Endothelial cell of hepatic sinusoid (primary cell): ENCODE measurements at regions not wholly inside any gene's neighbourhood (a gene's known extent, or its start where the extent isn't known, plus 50 kb on each side); places are given as distances from the start of the nearest gene placed in this dataset.

ENCODE experiments used
- in situ Hi-C: cut with HindIII; loops from 2 replicates; pipeline ENCODE4 v1.10.0; 2017; ENCODE audit warnings: low sequenced_read_pairs

DNA sequence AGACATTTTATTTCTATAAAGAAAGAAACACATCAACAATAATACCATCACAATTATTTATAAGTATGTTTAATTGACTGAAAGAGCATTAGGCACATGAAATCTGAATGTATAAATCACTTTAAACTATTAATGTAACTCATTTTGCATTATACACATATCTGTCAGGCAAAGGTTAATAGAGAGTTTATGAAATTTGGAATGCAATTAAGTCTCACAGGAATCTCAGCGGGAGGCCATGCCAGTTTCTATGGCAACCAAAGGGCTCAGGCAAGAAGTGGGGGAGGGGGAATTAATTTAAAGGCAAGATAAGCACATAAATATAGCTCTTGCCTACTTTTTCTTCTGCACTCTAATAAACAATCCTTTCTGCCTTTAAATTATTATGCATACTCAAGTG lies 152.6 kb downstream of the SLC16A9 start:
- in situ Hi-C loops, result no loop called here

DNA sequence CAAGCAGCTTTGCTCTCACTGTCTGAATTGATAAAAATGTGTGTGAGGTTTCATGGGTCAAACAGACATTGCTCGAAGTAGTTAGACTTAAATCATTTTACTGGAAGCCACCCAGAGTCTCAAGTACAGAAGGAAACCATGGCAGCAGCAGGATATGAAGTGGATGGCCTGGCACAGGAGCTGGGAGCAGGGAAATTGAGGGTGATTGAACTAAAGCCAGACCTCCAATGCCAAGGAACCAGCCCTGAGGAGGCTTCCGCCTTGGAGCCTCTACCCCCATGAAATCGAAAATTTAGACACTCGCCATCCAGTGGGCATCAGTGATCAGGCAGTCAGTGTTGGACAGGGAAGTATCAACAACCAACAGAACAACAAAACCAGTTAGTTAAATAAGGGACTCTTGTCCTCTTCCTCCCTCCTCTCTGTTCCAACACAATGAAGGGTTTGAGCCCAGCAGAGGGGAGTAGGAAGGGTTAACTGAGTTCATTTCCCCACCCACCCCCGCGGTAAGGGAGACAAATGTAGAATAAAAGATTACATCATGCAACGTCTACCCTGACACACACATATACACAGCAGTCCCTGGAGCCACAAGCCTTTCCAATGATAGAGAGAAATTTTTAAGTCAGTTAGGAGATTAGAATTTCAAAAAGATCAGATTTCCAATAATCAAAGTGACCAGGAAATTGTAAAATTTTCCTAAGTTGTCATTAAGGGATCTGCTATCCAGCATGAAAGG lies 156.3 kb downstream of the SLC16A9 start:
- in situ Hi-C loops, result no loop called here

DNA sequence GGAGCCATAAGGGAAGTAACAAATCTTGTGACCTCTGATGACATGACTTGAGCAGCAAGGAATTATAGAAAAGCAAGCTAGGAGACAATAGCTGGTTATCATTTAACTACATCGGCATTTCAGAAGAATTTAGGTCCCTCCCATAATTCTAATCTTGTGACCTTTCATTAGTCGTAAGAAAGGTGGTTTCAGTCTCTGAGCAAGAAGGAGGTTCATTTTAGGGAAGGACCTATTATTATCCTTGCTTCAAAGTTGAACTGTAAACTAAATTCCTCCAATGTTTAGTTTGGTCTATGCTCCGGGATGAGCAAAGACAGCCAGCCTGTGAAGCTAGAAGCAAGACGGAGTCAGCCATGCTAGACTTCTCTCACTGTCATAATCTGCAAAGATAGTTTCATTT lies 159.6 kb downstream of the SLC16A9 start:
- in situ Hi-C loops, result no loop called here

DNA sequence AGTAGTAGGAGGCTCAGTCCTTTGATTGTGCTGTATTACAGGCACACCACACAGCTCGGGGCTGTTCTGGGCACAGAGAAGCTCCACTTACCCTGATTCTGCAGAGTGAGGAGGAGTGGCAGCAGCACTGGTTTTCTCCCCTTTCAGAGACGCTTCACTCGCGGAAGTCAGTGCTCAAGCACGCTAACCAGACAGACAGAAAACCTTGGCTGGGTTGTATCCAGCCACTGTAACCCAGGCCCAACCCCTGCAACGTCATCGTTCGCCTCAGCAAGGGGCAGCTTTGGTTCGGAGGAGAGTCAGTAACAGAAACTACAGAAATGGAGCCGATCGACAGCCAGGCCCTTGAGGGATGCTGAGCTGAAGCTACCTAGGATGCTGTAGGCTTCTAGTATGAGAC lies 171.0 kb downstream of the SLC16A9 start:
- in situ Hi-C loops, result no loop called here

DNA sequence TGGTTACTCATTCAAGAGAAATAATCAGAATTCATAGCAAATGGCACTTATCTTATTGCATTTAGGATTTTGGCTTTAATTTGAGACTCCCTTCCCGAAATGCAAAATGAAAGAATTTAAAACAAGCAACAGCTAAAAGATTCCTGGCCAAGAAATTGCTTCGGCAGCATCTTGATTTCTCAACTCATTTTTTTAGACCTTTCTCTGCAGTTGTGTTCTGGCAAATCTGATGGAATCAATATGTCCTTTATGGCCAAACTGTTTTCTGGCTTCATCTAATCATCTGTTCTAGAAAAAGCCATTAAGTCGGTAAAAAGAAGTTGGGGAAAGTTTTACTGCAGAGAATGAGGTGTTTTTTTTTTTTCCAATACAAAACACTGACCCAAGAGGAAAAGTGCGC lies 172.1 kb downstream of the SLC16A9 start:
- in situ Hi-C loops, result no loop called here

DNA sequence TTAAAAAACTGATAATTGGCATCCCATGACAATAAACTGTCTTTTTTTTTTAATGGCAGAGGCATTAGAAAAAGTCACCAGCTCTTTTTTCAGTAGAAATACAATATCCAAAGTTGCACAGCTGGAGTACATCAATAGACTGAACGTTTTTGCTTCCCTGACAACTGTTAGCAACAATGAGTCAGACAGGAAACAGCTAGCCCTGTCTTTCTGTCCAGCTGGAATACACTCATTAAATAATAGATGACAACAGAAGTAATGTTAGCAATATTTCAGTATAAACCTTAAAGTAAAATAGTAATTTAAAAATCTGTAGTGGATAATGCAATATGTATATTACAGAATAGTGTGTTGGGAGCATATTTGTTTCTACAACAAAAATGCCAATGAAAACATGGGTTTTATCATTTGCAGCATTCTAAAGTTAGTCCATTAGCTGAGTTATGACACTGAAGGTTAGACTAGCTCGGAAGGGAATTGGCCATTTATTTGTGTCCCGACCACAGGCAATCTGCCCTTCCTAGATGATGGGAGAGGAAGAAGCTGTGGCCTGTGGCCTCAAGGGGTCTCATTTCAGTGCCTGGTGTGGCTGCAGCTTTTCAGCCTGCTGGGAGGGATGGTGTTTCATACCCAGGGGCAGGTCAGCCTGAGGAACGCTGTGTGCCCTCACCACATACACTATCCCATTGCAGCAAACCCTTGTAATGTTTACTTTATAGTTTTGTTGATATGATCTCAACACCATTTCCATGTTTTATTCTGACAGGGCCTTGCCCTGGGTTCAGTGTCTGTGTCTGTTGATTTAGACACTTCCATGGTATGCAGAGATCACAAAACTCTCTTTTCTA lies 173.3 kb downstream of the SLC16A9 start:
- in situ Hi-C loops, result no loop called here

DNA sequence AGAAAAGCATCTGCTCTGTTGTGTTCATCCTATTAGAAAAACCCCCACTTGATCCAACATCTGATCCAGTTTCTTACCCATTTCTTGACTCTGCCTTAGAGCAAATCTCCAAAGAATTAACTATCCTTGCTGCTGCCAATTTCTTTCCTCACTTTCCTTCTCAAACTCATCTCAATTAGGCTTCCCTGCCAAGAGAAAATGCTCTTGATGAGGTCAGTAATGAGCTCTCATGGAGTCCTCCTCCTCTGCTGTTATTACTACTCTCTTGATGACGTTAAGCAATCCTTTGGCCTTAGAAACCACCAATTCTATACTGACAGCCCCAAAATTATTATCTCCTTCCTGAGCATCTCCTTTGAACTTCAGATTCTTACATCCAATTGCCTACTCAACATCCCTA lies 162.0 kb upstream of the FAM13C start:
- in situ Hi-C loops, result no loop called here

DNA sequence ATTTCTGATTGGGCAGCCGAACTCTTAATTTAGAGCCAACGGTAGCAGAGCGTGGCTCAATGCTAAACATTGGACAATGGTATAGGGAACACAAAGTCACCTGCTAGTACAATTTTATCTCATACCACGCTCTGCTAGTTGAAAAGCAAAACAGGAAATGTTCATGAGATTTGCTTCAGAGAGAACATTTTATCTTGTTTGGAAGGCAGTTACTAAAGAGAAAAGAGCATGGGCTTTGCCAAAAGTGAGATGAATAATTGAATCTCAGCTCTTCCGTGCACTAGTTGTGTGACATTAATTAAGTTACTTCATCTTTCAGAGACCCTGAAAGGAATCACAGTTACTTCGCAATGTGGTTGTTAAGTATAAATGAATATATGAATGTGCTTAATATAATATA lies 161.5 kb upstream of the FAM13C start:
- in situ Hi-C loops, result no loop called here

DNA sequence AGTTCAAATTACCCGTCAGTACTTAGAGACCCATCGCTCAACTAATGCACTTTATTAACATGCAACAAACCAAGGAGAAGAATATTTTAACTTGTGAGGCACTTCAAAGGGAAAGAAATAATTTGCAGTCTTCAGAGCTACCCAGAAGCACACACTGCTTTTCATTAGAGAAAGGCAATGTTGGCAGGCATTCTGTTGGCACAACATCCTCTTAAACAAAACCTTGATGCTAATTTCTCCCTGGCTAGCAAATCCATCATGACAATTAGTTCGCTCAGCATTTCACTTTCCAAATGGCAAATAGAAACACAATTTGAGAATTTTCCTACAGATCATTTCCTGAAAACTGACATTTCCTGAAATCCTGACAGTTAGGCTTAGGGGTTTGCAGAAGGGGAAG lies 155.6 kb upstream of the FAM13C start:
- in situ Hi-C loops, result no loop called here

DNA sequence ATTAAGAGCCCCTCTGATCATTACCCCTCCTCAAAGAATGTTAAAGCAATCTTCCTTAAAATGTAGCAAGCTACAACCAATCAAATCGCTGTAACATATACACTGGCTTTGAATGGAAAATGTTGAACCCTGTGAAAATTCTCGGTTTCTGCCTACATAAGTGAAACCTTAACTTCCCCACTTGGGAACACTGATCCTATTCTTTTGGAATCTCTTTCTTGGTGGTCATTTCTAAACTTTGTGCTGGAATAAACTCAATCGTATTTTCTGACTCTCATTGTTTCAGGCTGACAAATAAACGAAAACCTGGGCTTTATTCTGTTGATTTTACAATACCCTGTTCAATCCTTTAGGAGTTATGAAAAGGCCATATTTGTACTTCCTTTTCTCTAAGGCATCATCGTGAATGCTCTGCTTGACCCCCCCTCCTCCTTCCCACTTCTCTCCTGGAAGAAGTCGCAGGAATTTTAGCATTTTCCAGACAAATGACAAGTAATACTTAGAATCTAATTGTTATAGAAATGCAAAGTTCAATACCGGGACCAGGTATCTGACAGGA lies 155.1 kb upstream of the FAM13C start:
- in situ Hi-C loops, result no loop called here

DNA sequence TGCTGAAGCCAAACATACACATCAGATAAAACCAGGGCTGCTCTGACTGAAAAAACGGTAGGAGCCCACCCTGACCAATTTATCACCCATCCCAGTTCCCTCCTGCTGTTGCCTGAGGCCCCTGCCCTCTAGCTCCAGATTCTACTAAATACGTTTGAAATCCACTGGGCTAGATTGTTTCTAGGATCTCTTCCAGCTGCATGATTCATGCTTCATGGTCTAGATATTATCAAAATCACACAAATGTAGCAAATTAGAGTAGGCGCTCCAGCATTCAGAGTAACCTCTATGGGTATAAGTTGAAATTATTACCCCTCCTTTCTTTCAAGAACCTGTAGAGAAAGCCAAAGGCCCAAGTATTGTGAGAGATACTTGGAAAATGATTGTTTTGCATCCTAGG lies 151.2 kb upstream of the FAM13C start:
- in situ Hi-C loops, result no loop called here

DNA sequence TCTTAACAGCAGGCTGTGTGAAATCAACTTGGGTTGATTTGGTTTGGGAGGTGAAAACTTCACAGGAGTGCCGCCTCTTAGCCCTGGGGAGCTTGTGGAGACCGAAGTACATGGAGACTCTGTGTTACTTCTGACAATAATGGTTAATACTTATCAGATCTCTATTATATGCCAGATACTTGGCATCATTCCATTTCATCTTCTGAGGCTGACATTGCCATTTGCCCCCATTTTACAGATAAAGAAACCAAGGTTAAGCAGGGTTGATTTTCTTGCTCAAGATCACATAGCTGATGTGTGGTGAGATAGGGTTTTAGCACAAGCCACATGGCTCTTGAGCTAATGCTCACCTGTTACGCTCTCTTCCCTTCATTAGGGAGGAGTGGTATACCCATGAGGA lies 150.6 kb upstream of the FAM13C start:
- in situ Hi-C loops, result no loop called here

DNA sequence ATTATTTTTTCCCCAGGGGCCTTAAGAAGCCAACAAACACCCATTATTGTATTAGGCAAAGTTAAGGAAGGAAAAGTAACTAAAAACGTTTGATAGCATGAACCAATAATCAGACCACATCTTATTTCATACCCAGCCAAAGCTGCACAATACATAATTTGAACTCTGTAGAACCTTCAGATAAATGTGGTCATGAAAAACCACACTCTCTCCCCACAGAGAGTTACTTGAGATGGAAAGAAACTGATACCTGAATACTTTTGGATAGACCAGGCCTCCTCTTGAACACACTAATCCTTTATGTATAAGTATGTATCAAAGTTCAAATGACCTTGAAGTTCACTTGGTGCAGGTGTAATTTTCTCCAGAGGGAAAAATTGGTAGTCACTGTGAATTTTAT lies 146.6 kb upstream of the FAM13C start:
- in situ Hi-C loops, result no loop called here

DNA sequence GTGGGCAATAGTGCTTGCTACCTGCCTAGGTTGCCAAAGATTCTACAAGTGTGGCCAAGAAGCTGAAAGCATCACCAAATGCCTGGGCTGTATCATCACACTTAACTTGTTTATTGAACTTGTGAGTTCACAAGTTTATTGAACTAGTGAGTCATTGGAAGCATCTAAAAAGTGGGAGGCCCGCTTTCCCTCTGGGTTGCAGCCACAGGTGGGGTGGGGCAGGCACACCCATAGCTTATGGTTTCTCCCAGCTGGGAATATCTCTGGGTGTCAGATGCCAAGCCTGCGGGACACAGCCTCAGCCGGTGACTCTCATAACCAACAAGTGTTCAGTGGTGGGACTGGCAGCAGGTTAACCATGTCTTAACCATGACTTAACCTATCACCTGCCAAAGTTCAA lies 145.9 kb upstream of the FAM13C start:
- in situ Hi-C loops, result no loop called here

DNA sequence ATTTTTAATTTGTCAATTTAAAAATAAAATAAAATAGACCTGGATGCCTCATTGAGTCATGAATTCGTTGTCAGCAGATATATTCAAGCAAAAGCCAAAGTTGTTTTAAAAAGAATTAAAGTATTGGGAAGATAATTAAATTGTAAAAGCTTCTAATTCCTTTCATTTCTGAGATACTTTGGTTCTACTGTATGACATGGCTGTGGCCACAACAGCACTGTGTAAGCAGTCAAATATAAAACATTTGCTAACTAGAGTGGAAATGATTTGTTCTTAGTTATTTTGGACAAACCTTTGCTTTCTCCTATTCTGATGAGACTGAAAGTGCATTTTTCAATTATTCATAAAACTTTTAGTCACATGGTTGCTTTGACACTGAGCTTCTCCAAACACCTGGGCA lies 143.6 kb upstream of the FAM13C start:
- in situ Hi-C loops, result no loop called here

DNA sequence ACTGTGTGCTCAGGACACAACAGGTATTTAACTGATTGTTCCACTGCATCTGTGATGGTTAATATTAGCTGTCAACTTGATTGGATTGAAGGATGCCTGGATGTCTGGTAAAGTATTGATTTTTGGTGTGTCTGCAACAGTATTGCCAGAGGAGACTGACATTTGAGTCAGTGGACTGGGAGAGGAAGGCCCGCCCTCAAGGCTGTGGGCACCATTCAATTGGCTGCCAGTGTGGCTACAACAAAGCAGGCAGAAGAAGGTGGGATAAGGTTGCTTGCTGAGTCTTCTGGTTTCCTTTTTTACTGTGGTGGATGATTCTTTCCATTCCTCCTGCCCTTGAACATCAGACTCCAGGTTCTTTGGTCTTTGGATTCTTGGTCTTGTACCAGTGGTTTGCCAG lies 137.1 kb upstream of the FAM13C start:
- in situ Hi-C loops, result no loop called here

DNA sequence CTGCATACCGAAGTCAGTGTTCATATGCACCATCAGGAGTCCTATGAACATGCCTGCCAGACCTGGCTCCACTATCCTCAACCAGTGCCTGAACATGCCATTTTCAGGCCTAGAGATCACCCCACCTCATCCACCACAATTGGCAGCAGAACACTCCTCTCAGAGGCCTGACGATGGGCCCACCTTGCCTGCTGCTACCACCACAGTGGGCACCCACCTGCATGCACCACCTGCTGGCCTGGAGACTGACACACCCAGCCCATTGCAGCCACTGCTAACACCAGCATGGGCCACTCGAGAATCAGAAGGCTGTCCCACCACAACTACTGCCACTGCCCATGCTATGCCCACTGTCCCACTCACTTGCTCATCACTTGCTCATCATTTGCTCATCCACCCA lies 130.7 kb upstream of the FAM13C start:
- in situ Hi-C loops, result no loop called here

DNA sequence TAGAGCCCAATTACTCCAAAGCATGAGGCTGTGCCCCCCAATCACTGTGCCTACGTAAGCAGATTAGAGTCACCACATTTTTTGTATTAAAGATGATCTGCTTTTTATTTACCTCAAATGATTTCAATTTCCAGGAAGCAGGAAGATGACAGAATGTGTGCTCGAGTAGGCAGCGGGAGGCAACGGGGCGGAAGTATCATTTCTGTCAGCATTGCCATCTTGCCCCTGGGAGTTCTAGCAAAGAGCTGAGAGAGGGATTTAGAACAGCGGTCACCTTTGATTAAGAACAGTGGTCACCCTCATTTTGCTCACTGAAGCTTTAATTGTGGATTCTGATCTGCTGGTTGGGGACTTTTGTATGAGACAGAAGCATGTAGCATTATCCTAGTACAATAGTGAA lies 117.1 kb upstream of the FAM13C start:
- in situ Hi-C loops, result loop anchor here (5.0 kb wide), 1 partner anchor 57 kb away; no protein-coding TSS in a partner anchor

DNA sequence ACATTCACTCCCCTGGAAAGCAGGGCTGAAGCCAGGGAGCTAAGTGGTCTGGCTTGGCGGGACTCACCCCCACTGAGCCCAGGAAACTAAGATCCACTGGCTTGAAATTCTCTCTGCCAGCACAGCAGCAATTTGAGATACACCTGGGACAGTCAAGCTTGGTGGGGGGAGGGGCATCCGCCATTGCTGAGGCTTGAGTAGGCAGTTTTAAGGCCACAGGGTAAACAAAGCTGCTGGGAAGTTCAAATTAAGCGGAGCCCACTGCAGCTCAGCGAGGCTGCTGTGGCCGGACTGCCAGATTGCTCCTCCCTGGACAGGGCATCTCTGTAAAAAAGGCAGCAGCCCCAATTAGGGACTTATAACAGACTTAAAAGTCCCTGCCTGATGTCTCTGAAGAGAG lies 108.2 kb upstream of the FAM13C start:
- in situ Hi-C loops, result no loop called here

DNA sequence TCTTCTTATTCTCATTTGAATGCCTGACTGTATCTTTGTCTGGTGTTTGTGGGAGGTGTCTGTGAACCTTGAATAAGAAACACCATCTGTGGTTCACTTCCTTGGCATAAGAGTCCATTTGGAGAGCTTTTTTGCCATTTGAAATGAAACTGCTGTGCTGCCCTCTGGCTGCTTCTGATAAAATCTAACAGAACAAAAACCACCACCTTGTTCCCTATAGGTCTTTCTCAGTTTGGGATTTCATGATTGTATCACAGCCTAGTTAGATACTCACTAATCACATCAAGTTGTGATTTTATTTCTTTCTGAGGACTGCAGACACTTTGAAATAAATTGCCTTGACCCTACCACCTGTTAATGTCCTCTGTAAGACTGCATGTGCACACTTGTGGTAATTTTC lies 102.7 kb upstream of the FAM13C start:
- in situ Hi-C loops, result no loop called here

DNA sequence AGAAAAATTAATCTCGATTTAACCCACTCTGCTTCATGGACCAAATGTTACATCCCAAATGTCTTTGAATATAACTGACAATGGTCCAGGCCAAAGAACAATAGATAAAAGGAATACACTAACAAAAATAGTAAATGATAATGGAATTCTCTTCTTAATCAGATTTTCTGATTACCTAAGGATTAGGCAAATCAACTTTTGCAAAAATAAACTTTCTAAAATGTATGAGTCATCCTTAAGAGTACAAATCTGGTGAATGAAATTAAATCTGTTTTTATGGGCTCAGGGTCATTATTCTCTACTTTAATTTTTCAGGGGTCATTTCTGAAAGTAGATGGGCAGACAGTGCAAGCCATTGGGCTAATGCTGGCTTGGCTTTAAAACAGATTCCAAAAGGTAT lies 102.1 kb upstream of the FAM13C start:
- in situ Hi-C loops, result no loop called here

DNA sequence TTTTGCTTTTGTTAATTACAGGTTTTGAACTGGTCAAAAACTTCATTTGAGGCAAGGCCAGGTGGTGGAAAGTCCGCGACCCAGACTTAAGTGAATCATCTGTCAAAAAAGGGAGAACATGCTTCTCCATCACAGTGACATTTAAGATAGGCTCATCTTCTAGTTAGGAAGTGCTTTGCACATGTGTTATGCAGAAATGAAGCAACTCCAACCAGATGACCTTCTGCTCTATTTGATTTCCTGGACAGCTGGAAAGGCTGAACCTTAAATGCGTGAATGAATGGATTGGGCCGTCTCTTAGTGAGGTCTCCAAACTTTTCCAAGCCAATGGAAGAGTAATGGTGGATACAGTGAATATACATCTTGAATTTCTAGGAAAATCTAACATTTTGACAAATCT lies 101.6 kb upstream of the FAM13C start:
- in situ Hi-C loops, result no loop called here
